OCI-LY7 (cell line): ENCODE measurements at regions not wholly inside any gene's neighbourhood (a gene's known extent, or its start where the extent isn't known, plus 50 kb on each side); places are given as distances from the start of the nearest gene placed in this dataset.

Experiments
- BruUV-seq: library from RNA; stranded (reverse); fragments of 400-500 nt; replicated peaks from 2 replicates; lab custom pipeline; 2021; lab: Mats Ljungman, UMichigan
- CTCF ChIA-PET: fragments of 300-600 bp; sonication (Branson Sonifier 250); formaldehyde crosslinking; loops from one replicate; lab custom pipeline; 2022; ENCODE audit warnings: antibody characterized with exemption; ENCODE audit not compliant: unreplicated experiment; lab: Charles Lee
- POLR2A ChIA-PET: fragments of 300-600 bp; sonication (Branson Sonifier 250); formaldehyde crosslinking; loops from one replicate; lab custom pipeline; 2022; ENCODE audit warnings: antibody characterized with exemption; lab: Charles Lee
- DNase-seq: peaks from one replicate; pipeline ENCODE4 v3.0.0-alpha.2; 2015; ENCODE audit warnings: low spot score
- H2AFZ ChIP-seq: fragments of 200-600 bp; sonication (generic), shearing (Covaris generic); 2 replicates; pipeline ENCODE4 v1.6.1; 2014; ENCODE audit warnings: mild to moderate bottlenecking, antibody characterized with exemption, low read length, moderate library complexity
- H3K27ac ChIP-seq: fragments of 200-600 bp; sonication (generic); 2 replicates; pipeline ENCODE4 v1.5.1; 2014; ENCODE audit warnings: mixed run types, low read depth, mild to moderate bottlenecking, moderate library complexity, low read length, inconsistent platforms; ENCODE audit not compliant: poor library complexity, severe bottlenecking
- H3K36me3 ChIP-seq: fragments of 200-600 bp; sonication (generic); 2 replicates; pipeline ENCODE4 v1.6.1; 2014; ENCODE audit warnings: mild to moderate bottlenecking, antibody characterized with exemption, low read length, moderate library complexity, mixed read lengths; ENCODE audit not compliant: insufficient read depth
- H3K4me1 ChIP-seq: fragments of 200-600 bp; sonication (generic); 2 replicates; pipeline ENCODE4 v1.5.1; 2014; ENCODE audit warnings: mild to moderate bottlenecking, low read length; ENCODE audit not compliant: insufficient read depth, poor library complexity, severe bottlenecking
- H3K4me2 ChIP-seq: fragments of 200-600 bp; sonication (generic); 2 replicates; pipeline ENCODE4 v1.6.1; 2014; ENCODE audit warnings: mild to moderate bottlenecking, low read length
- H3K4me3 ChIP-seq: fragments of 200-600 bp; sonication (generic); 2 replicates; pipeline ENCODE4 v1.5.1; 2014; ENCODE audit warnings: mild to moderate bottlenecking, low read depth, low read length; ENCODE audit not compliant: poor library complexity, severe bottlenecking
- H3K79me2 ChIP-seq: fragments of 200-600 bp; sonication (generic); 2 replicates; pipeline ENCODE4 v1.6.1; 2016; ENCODE audit warnings: low read depth, mild to moderate bottlenecking, low read length, moderate library complexity, mixed read lengths; ENCODE audit not compliant: insufficient read depth
- H3K9me2 ChIP-seq: fragments of 200-600 bp; sonication (generic); 2 replicates; pipeline ENCODE4 v1.6.1; 2016; ENCODE audit warnings: mild to moderate bottlenecking, low read length, mixed read lengths; ENCODE audit not compliant: insufficient read depth
- H3K9me3 ChIP-seq: fragments of 200-600 bp; sonication (generic); 2 replicates; pipeline ENCODE4 v1.6.1; 2014; ENCODE audit warnings: mild to moderate bottlenecking, mixed run types, low read length, mixed read lengths
- H4K20me1 ChIP-seq: fragments of 200-600 bp; sonication (generic); 2 replicates; pipeline ENCODE4 v1.6.1; 2014; ENCODE audit warnings: mild to moderate bottlenecking, antibody characterized with exemption, low read length, moderate library complexity, mixed read lengths; ENCODE audit not compliant: insufficient read depth
- EZH2phosphoT487 ChIP-seq: fragments of 200-600 bp; sonication (generic); IDR thresholded peaks from 2 replicates; pipeline ENCODE4 v1.6.1; 2018; ENCODE audit warnings: low read depth, borderline replicate concordance, mild to moderate bottlenecking, mixed run types, antibody characterized with exemption, low read length, moderate library complexity, mixed read lengths
- intact Hi-C: fragments of 100-400 bp; cut with micrococcal nuclease; formaldehyde crosslinking; loops from one replicate; pipeline ENCODE4 v1.10.0; 2022; ENCODE audit not compliant: unreplicated experiment
- TF ChIP-seq, protein P1 (sequence below): fragments of 200-600 bp; sonication (generic); conservative IDR thresholded peaks from 2 replicates; pipeline ENCODE4 v1.5.1; 2014; ENCODE audit warnings: mild to moderate bottlenecking, antibody characterized with exemption, low read length, moderate library complexity, mixed read lengths

- Histone ChIP-seq H4K20me1 (no peaks in the 10 kb centered on the region), H3K36me3 (no peaks in the 10 kb centered on the region), H3K4me1 (no peaks in the 10 kb centered on the region), H3K9me2 (no peaks in the 10 kb centered on the region), H3K4me2 (no peak overlapping the region), H3K27ac (no peak overlapping the region), H3K79me2 (no peaks in the 10 kb centered on the region), H3K4me3 (no peak overlapping the region), H2AFZ (no peak overlapping the region), H3K9me3 (no peaks in the 10 kb centered on the region)
- ChIA-PET POLR2A (no interaction called here), CTCF (no interaction called here)
- BruUV-seq: no TSS peak
- TF ChIP-seq EZH2phosphoT487: no peak
- TF ChIP-seq, protein P1, sequence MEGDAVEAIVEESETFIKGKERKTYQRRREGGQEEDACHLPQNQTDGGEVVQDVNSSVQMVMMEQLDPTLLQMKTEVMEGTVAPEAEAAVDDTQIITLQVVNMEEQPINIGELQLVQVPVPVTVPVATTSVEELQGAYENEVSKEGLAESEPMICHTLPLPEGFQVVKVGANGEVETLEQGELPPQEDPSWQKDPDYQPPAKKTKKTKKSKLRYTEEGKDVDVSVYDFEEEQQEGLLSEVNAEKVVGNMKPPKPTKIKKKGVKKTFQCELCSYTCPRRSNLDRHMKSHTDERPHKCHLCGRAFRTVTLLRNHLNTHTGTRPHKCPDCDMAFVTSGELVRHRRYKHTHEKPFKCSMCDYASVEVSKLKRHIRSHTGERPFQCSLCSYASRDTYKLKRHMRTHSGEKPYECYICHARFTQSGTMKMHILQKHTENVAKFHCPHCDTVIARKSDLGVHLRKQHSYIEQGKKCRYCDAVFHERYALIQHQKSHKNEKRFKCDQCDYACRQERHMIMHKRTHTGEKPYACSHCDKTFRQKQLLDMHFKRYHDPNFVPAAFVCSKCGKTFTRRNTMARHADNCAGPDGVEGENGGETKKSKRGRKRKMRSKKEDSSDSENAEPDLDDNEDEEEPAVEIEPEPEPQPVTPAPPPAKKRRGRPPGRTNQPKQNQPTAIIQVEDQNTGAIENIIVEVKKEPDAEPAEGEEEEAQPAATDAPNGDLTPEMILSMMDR: no peak
- DNase-seq: no peak
- intact Hi-C loops: no loop called here
Observed at GRCh38 chr11:29131055-29131454, 885.8 kb downstream of the KCNA4 start.

DNA sequence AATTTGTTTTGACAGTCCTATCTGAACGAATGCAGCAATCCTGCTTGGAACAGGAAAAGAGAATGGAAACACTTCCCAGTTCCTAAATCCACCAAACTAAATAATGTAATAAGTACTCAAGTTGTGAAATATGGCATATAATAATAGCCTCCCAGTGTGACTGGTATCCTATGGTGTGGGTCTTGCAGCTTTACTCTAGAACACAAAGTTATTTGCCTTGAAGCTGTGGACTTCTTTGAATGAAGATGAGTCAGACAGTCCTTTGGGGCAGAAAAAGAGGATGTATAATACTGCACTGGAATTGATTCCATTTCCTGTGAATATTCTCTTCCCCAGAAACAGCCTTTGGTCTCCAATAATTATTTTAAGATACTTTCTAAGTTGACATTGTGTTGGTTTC lies 887.0 kb downstream of the KCNA4 start:
- no TSS peak for BruUV-seq
- CTCF ChIA-PET: no interaction called here
- no peaks in the 10 kb centered on the region for H4K20me1 ChIP-seq

DNA sequence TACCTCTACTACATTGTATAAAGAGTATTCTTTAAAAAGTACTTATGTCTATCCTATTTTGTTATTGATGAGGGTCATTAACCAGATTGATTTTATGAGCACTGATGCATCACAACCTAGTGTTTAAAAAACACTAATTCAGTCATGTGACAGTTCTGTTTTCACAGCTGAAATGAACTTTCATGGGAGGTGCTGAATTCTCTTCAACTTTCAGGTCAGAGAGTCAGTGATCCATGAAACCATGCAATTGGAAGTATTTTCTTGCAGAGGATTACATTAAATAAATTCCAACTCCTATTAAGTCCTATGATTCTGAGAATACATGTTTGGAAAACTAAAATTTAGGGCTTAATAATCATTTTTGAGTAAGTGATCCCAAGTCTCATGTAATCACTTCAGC lies 889.4 kb downstream of the KCNA4 start:
- H3K27ac ChIP-seq: no peak overlapping the region
- no peaks in the 10 kb centered on the region for H3K9me3 ChIP-seq
- ChIA-PET CTCF (no interaction called here), POLR2A (interaction anchor here (0.6 kb wide), 1 partner anchor 1425 kb away, joined by 5 read pairs; no protein-coding TSS in a partner anchor)
- H4K20me1 ChIP-seq: no peaks in the 10 kb centered on the region
- H3K4me3 ChIP-seq: no peak overlapping the region
- no peak for DNase-seq
- TF ChIP-seq, protein P1: no peak
- TF ChIP-seq EZH2phosphoT487: no peak
- intact Hi-C loops: no loop called here
- H3K36me3 ChIP-seq: no peaks in the 10 kb centered on the region
- no peaks in the 10 kb centered on the region for H3K79me2 ChIP-seq
- no TSS peak for BruUV-seq
- no peaks in the 10 kb centered on the region for H3K4me1 ChIP-seq
- no peak overlapping the region for H2AFZ ChIP-seq
- no peaks in the 10 kb centered on the region for H3K9me2 ChIP-seq
- H3K4me2 ChIP-seq: no peak overlapping the region

More for the DNA sequence above, 887.0 kb downstream of the KCNA4 start:
- DNase-seq: no peak
- H3K79me2 ChIP-seq: no peaks in the 10 kb centered on the region
- no peak overlapping the region for H3K4me2 ChIP-seq
- H3K4me3 ChIP-seq: no peak overlapping the region
- no peaks in the 10 kb centered on the region for H3K9me3 ChIP-seq
- intact Hi-C loops: no loop called here
- TF ChIP-seq EZH2phosphoT487: no peak
- TF ChIP-seq, protein P1: no peak
- no peak overlapping the region for H3K27ac ChIP-seq
- no peaks in the 10 kb centered on the region for H3K4me1 ChIP-seq
- no peak overlapping the region for H2AFZ ChIP-seq
- H3K36me3 ChIP-seq: no peaks in the 10 kb centered on the region
- no peaks in the 10 kb centered on the region for H3K9me2 ChIP-seq
- POLR2A ChIA-PET: no interaction called here
